HepG2 (cell line): ENCODE measurements at regions not wholly inside any gene's neighbourhood (a gene's known extent, or its start where the extent isn't known, plus 50 kb on each side); places are given as distances from the start of the nearest gene placed in this dataset.

ENCODE experiments used
- ARID4A ChIP-seq: sonication (generic); formaldehyde crosslinking; IDR thresholded peaks from 2 replicates; pipeline ENCODE4 v1.5.0; 2020; ENCODE audit warnings: mild to moderate bottlenecking, missing genetic modification reagents, borderline replicate concordance
- EEA1 ChIP-seq: sonication (generic); formaldehyde crosslinking; IDR thresholded peaks from 2 replicates; pipeline ENCODE4 v1.5.1; 2020; ENCODE audit warnings: mild to moderate bottlenecking, missing genetic modification reagents, borderline replicate concordance
- MAX ChIP-seq: IDR thresholded peaks from 2 replicates; pipeline ENCODE4 v1.6.1; 2012; ENCODE audit warnings: inconsistent platforms
- MYC ChIP-seq: sonication (generic); formaldehyde crosslinking; IDR thresholded peaks from 2 replicates; pipeline ENCODE4 v1.9.0; 2021; ENCODE audit warnings: missing genetic modification reagents, borderline replicate concordance
- NCOA5 ChIP-seq: sonication (generic); formaldehyde crosslinking; IDR thresholded peaks from 2 replicates; pipeline ENCODE4 v1.4.0; 2020; ENCODE audit warnings: missing genetic modification reagents
- POLR2A ChIP-seq, 2 experiments: IDR thresholded peaks; 2 replicates each; pipeline ENCODE4 v1.6.1; 2011; ENCODE audit warnings: low read depth in 2 of 2, low read length in 2 of 2, mild to moderate bottlenecking in 1 of 2, moderate library complexity in 1 of 2; ENCODE audit not compliant: insufficient read depth in 1 of 2
- RERE ChIP-seq: IDR thresholded peaks from 2 replicates; pipeline ENCODE4 v1.6.1; 2016; ENCODE audit warnings: low read depth, missing genetic modification reagents, missing compliant biosample characterization
- SP140L ChIP-seq: sonication (generic); formaldehyde crosslinking; IDR thresholded peaks from 2 replicates; pipeline ENCODE4 v1.4.0; 2020; ENCODE audit warnings: missing genetic modification reagents, borderline replicate concordance
- USF2 ChIP-seq, 2 experiments: sonication (generic) in 1 of 2; formaldehyde crosslinking in 1 of 2; IDR thresholded peaks; 2 replicates each; pipeline versions ENCODE4 v1.5.1 to v1.6.1; 2011 to 2020; ENCODE audit warnings: borderline replicate concordance in 1 of 2, low read depth in 1 of 2, low read length in 1 of 2, mild to moderate bottlenecking in 1 of 2, missing genetic modification reagents in 1 of 2, moderate library complexity in 1 of 2

GRCh38 chr2:17270894-17271293, 247.3 kb downstream of the RAD51AP2 start:
- TF ChIP-seq NCOA5 (no peak), ARID4A (CRISPR knock-in tag) (no peak), USF2 (IDR thresholded peaks at IDR 0.05; ENCODE audit: low read depth, low read length) (no peak), USF2 (CRISPR knock-in tag; IDR thresholded peaks at IDR 0.05; ENCODE audit: borderline replicate concordance) (no peak), RERE (CRISPR knock-in tag) (no peak), POLR2A (IDR thresholded peaks at IDR 0.05; ENCODE audit: insufficient read depth in 1 of 2, low read depth in 2 of 2, low read length in 2 of 2) (no peak), SP140L (CRISPR knock-in tag) (no peak), MAX (no peak), EEA1 (CRISPR knock-in tag) (no peak), MYC (CRISPR knock-in tag) (no peak)
